Hepatocyte (in vitro differentiated cells): ENCODE measurements at regions not wholly inside any gene's neighbourhood (a gene's known extent, or its start where the extent isn't known, plus 50 kb on each side); places are given as distances from the start of the nearest gene placed in this dataset.
"Not testable (repeated sequence)": the region's sequence is repeated elsewhere in the genome, so short reads cannot be mapped to it uniquely, and the experiment has no call there.

ENCODE experiments used
- CTCF ChIP-seq: fragments of 200-600 bp; sonication (generic); IDR thresholded peaks from 2 replicates; pipeline ENCODE4 v1.5.1; 2016; ENCODE audit warnings: antibody characterized with exemption, mild to moderate bottlenecking; ENCODE audit not compliant: poor library complexity
- EZH2 ChIP-seq: fragments of 200-600 bp; sonication (generic); IDR thresholded peaks from 2 replicates; pipeline ENCODE4 v1.6.1; 2016; ENCODE audit warnings: antibody characterized with exemption, mild to moderate bottlenecking, borderline replicate concordance
- EZH2phosphoT487 ChIP-seq: fragments of 200-600 bp; sonication (generic); IDR thresholded peaks from one replicate; pipeline ENCODE4 v1.6.1; 2018; ENCODE audit warnings: antibody characterized with exemption, mild to moderate bottlenecking, low read depth, moderate library complexity; ENCODE audit not compliant: unreplicated experiment, severe bottlenecking

DNA sequence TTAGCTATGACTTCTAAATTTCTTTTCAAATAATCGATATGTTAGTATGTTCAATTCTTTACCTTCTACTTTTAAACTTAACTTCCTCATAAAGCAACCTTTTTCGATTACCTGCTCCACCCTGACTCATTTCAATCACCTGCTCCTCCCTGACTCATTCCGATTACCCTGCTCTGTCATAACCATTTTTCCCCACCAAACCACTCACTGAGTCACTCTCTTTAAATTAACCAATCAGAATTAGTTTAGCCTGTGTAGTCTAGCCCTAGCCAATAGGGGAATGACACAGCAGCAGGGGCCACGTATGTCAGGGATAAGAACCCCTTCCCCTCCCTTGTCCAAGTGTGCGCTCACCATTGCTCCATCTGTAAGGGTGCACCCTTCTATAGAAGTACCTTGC is 530.1 kb upstream of the STEAP1 start:
- not testable (repeated sequence) for TF ChIP-seq CTCF, EZH2phosphoT487, EZH2
